Tibial artery (tissue), 4 donors: ENCODE measurements at regions not wholly inside any gene's neighbourhood (a gene's known extent, or its start where the extent isn't known, plus 50 kb on each side); places are given as distances from the start of the nearest gene placed in this dataset.

Experiments
- DNase-seq, 2 donors: peaks; one replicate each; pipeline ENCODE4 v3.0.0-alpha.2; 2019
- H3K27ac ChIP-seq, 2 donors: fragments of 200-600 bp; sonication (generic) in 1 of 2; 1 replicate in 1 of 2; 2 replicates in 1 of 2; pipeline ENCODE4 v1.5.1; 2018 to 2019; ENCODE audit warnings: mild to moderate bottlenecking in 1 of 2
- H3K27me3 ChIP-seq, 2 donors: fragments of 200-600 bp; sonication (generic) in 1 of 2; one replicate each; pipeline versions ENCODE4 v1.5.1 to v1.6.0; 2016 to 2019
- H3K36me3 ChIP-seq, 3 donors: fragments of 200-600 bp; sonication (generic) in 2 of 3; one replicate each; pipeline ENCODE4 v1.5.1; 2016 to 2019; ENCODE audit warnings: mild to moderate bottlenecking in 2 of 3
- H3K4me1 ChIP-seq, 4 donors: fragments of 200-600 bp; sonication (generic) in 2 of 4; 1 replicate in 3 of 4; 2 replicates in 1 of 4; pipeline ENCODE4 v1.5.1; 2016 to 2019
- H3K4me3 ChIP-seq, 2 donors: fragments of 200-600 bp; sonication (generic) in 1 of 2; 1 replicate in 1 of 2; 2 replicates in 1 of 2; pipeline ENCODE4 v1.5.1; 2018 to 2019; ENCODE audit warnings: mild to moderate bottlenecking in 2 of 2
- H3K9me3 ChIP-seq, 3 donors: fragments of 200-600 bp; sonication (generic) in 1 of 3; one replicate each; pipeline ENCODE4 v1.5.1; 2016 to 2019
- intact Hi-C: fragments of 100-400 bp; cut with DNase I; formaldehyde crosslinking; loops from one replicate; pipeline ENCODE4 v1.15.0; 2023; ENCODE audit warnings: low total_unique reads
- TF ChIP-seq, protein P1 (sequence below), 2 experiments: fragments of 200-600 bp in 1 of 2; fragments of 450-650 bp in 1 of 2; IDR thresholded peaks; one replicate each; pipeline ENCODE4 v1.5.1; 2017 to 2019; ENCODE audit warnings: antibody characterized with exemption in 2 of 2, mild to moderate bottlenecking in 1 of 2, moderate library complexity in 1 of 2

DNA sequence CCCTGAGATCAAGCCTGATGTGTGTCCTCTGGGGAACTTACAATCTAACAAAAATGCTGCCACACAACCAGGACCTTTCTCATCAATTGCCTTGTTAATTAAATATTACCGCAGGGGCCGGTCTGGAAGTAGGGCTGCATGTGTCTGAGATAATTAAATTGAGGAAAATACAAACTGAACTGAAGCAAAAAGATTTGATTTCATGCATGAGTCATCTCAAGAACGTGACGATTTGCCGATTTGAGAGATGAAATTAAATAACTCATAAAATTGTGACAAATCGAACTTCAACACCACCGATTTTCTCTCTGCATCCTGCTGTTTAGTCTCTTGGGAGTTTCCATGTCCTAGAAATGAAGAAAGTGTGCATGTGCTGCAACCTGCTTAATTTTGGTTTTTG, 94.6 kb upstream of the DAAM1 start:
- H3K36me3 ChIP-seq: no peaks in the 10 kb centered on the region
- H3K27me3 ChIP-seq: peaks cover 0 to 9% of the 10 kb centered on the region in 2 donors
- no peaks in the 10 kb centered on the region for H3K4me1 ChIP-seq
- TF ChIP-seq, protein P1, sequence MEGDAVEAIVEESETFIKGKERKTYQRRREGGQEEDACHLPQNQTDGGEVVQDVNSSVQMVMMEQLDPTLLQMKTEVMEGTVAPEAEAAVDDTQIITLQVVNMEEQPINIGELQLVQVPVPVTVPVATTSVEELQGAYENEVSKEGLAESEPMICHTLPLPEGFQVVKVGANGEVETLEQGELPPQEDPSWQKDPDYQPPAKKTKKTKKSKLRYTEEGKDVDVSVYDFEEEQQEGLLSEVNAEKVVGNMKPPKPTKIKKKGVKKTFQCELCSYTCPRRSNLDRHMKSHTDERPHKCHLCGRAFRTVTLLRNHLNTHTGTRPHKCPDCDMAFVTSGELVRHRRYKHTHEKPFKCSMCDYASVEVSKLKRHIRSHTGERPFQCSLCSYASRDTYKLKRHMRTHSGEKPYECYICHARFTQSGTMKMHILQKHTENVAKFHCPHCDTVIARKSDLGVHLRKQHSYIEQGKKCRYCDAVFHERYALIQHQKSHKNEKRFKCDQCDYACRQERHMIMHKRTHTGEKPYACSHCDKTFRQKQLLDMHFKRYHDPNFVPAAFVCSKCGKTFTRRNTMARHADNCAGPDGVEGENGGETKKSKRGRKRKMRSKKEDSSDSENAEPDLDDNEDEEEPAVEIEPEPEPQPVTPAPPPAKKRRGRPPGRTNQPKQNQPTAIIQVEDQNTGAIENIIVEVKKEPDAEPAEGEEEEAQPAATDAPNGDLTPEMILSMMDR (IDR thresholded peaks at IDR 0.05): no peak
- no peaks in the 10 kb centered on the region for H3K9me3 ChIP-seq
- DNase-seq: no peak
- intact Hi-C loops: no loop called here
- H3K27ac ChIP-seq: no peak overlapping the region
- H3K4me3 ChIP-seq: no peak overlapping the region

DNA sequence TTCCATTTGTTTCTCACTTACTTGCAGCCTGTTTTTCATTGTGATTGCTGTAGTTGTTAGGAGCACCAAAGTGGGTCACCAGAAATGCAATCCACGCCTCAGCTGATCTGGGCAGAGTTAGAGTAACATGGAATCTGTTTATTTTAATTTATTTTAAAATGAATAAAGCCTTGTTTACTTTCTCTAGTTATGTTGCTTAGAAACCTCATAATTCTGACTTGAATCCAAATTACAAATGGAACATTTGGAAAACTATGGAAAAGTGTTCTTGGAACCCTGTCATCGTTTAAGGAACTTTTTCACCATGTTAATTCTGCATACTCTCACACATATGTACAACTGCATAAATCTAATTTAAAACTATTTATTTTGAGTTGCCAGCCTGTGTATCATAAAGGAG, 92.2 kb upstream of the DAAM1 start:
- Histone ChIP-seq H3K27ac (no peak overlapping the region), H3K27me3 (peaks cover 0 to 6% of the 10 kb centered on the region in 2 donors), H3K4me1 (no peaks in the 10 kb centered on the region), H3K9me3 (no peaks in the 10 kb centered on the region), H3K36me3 (no peaks in the 10 kb centered on the region), H3K4me3 (no peak overlapping the region)
- no peak for DNase-seq
- TF ChIP-seq, protein P1 (IDR thresholded peaks at IDR 0.05): no peak
- intact Hi-C loops: no loop called here

DNA sequence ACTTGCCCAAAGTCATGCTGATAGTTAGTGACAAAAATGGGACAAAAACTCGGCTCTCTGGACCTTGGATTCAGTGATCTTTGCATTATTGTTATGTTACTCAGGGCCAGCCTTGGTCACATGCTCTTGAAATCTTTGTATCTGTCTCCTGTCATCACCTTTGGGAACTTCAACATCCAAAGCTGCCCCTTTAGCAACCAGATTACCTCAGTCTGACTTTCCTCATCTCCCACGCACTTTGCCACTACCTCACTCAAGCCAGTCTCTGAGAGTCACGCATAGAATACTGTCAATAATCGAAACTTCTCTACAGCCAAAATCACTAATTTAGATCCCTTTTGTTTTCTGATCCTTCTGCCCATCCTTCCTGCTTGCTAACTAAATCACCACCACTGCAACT, 90.8 kb upstream of the DAAM1 start:
- intact Hi-C loops: no loop called here
- Histone ChIP-seq H3K4me3 (no peak overlapping the region), H3K27ac (no peak overlapping the region), H3K27me3 (peaks cover 0 to 3% of the 10 kb centered on the region in 2 donors), H3K9me3 (no peaks in the 10 kb centered on the region), H3K4me1 (no peaks in the 10 kb centered on the region), H3K36me3 (no peaks in the 10 kb centered on the region)
- TF ChIP-seq, protein P1 (IDR thresholded peaks at IDR 0.05): no peak
- no peak for DNase-seq

DNA sequence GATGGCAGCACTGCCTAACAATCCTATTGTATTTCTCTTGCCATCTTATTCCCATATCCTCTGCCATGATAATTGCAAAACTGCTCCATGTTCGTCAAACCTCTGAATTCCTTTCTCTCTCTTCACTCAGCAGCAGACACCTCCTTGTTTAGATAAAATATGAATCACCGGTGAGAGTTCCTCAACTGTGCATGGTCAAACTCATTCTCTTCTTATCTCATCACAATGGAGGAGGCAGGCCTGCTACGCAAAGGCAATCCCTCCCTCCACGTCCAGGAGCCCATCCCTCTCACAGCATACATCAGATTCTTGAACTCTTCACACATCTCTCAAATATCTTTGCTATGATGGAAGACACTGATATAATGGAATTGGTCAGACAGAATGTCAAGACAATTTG, 90.1 kb upstream of the DAAM1 start:
- H3K9me3 ChIP-seq: no peaks in the 10 kb centered on the region
- H3K27me3 ChIP-seq: peaks cover 0 to 3% of the 10 kb centered on the region in 2 donors
- H3K27ac ChIP-seq: no peak overlapping the region
- no peaks in the 10 kb centered on the region for H3K4me1 ChIP-seq
- H3K36me3 ChIP-seq: no peaks in the 10 kb centered on the region
- intact Hi-C loops: no loop called here
- H3K4me3 ChIP-seq: no peak overlapping the region
- TF ChIP-seq, protein P1 (IDR thresholded peaks at IDR 0.05): no peak
- no peak for DNase-seq

DNA sequence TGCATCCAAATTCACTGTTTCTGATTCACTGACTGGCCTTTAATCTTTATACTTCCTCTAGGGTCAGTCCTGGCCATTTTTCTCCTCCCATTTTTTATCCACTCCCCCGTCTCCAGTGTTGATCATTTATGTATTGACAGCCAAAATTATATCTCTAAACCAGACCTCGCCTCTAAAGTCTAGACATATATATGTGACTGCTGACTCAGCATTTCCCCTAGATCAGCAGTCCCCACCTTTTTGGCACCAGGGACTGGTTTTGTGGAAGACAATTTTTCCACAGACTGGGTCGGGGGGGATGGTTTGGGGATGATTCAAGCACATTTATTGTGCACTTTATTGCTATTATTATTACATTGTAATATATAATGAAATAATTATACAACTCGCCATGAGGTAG, 88.3 kb upstream of the DAAM1 start:
- Histone ChIP-seq H3K4me3 (no peak overlapping the region), H3K27ac (no peak overlapping the region), H3K9me3 (no peaks in the 10 kb centered on the region), H3K36me3 (no peaks in the 10 kb centered on the region), H3K4me1 (no peaks in the 10 kb centered on the region), H3K27me3 (peaks cover 0 to under 1% of the 10 kb centered on the region in 2 donors)
- TF ChIP-seq, protein P1 (IDR thresholded peaks at IDR 0.05): no peak
- no peak for DNase-seq
- intact Hi-C loops: no loop called here

DNA sequence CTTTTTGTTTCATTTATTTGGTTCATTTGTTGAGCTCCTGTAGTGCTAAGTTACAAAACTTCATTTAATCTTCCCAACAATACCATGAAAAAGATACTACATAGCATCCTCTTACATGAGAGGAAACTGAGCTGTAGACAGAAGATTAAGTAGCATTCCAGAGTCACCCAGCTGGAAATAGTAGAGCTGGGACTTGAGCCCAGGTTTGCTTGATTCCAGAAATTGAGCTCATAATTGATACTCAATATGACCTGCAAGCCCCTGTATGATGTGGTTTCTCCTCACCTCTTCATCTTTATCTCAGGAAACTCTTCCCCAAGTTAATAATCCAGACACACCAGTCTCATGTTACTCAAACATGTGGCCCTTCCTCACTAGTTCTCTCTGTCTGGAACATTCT, 87.0 kb upstream of the DAAM1 start:
- intact Hi-C loops: no loop called here
- H3K27ac ChIP-seq: no peak overlapping the region
- H3K9me3 ChIP-seq: no peaks in the 10 kb centered on the region
- TF ChIP-seq, protein P1 (IDR thresholded peaks at IDR 0.05): no peak
- no peaks in the 10 kb centered on the region for H3K27me3 ChIP-seq
- H3K4me3 ChIP-seq: no peak overlapping the region
- H3K36me3 ChIP-seq: no peaks in the 10 kb centered on the region
- DNase-seq: no peak
- H3K4me1 ChIP-seq: no peaks in the 10 kb centered on the region
